IMR-90 (cell line): ENCODE measurements at regions not wholly inside any gene's neighbourhood (a gene's known extent, or its start where the extent isn't known, plus 50 kb on each side); places are given as distances from the start of the nearest gene placed in this dataset.

ENCODE experiments used
- ATAC-seq: fragments of 200-7000 bp; cut with Tn5 transposase; 2 replicates; pipeline ENCODE4 v1.9.1; 2020; ENCODE audit warnings: low read depth, mild to moderate bottlenecking, moderate library complexity
- BruUV-seq: library from RNA; stranded (reverse); fragments of 400-500 nt; replicated peaks from 2 replicates; lab custom pipeline; 2021; lab: Mats Ljungman, UMichigan
- CTCF ChIA-PET: fragments of 300-600 bp; formaldehyde crosslinking; extraction: SDS; loops from one replicate; lab custom pipeline; 2021; ENCODE audit warnings: antibody characterized with exemption; lab: Yijun Ruan, JAX
- POLR2A ChIA-PET: fragments of 300-600 bp; sonication (Branson Sonifier 250); formaldehyde crosslinking; loops from one replicate; lab custom pipeline; 2022; ENCODE audit warnings: antibody characterized with exemption; ENCODE audit not compliant: unreplicated experiment; lab: Charles Lee
- DNase-seq: peaks from one replicate; pipeline ENCODE4 v3.0.0; 2013
- H2AFZ ChIP-seq: replicated peaks from 2 replicates; pipeline ENCODE3; 2013; ENCODE audit warnings: low read length, mild to moderate bottlenecking; ENCODE audit not compliant: poor library complexity
- H2AK5ac ChIP-seq: 2 replicates; pipeline ENCODE4 v1.6.1; 2013; ENCODE audit warnings: low read depth, low read length, inconsistent platforms
- H2AK9ac ChIP-seq: replicated peaks from 2 replicates; pipeline ENCODE3; 2013; ENCODE audit warnings: mild to moderate bottlenecking, low read depth, low read length, moderate library complexity; ENCODE audit not compliant: poor library complexity
- H2BK120ac ChIP-seq: 2 replicates; pipeline ENCODE4 v1.6.1; 2013; ENCODE audit warnings: low read depth, low read length, inconsistent platforms
- H2BK15ac ChIP-seq: 3 replicates; pipeline ENCODE4 v1.6.1; 2013; ENCODE audit warnings: low read depth, low read length, inconsistent platforms
- H2BK20ac ChIP-seq: 2 replicates; pipeline ENCODE4 v1.6.1; 2013; ENCODE audit warnings: low read depth, mild to moderate bottlenecking, inconsistent platforms, low read length, moderate library complexity
- H2BK5ac ChIP-seq: 2 replicates; pipeline ENCODE4 v1.6.1; 2013; ENCODE audit warnings: mild to moderate bottlenecking, low read depth, low read length, inconsistent platforms; ENCODE audit not compliant: poor library complexity, severe bottlenecking
- H3K14ac ChIP-seq: replicated peaks from 2 replicates; pipeline ENCODE4 v1.6.1; 2013; ENCODE audit warnings: low read depth, low read length, inconsistent platforms
- H3K18ac ChIP-seq: 2 replicates; pipeline ENCODE4 v1.6.1; 2013; ENCODE audit warnings: low read depth, low read length, control low read depth
- H3K23ac ChIP-seq: 2 replicates; pipeline ENCODE4 v1.6.1; 2013; ENCODE audit warnings: low read depth, low read length, inconsistent platforms
- H3K27ac ChIP-seq: 2 replicates; pipeline ENCODE4 v1.5.1; 2013; ENCODE audit warnings: mild to moderate bottlenecking, control low read depth, low read length; ENCODE audit not compliant: insufficient read depth
- H3K27me3 ChIP-seq: 2 replicates; pipeline ENCODE4 v1.6.1; 2013; ENCODE audit warnings: low read length; ENCODE audit not compliant: control insufficient read depth, insufficient read depth
- H3K36me3 ChIP-seq: 2 replicates; pipeline ENCODE4 v1.6.1; 2013; ENCODE audit warnings: low read length, mixed read lengths; ENCODE audit not compliant: control insufficient read depth, insufficient read depth
- H3K4ac ChIP-seq: 2 replicates; pipeline ENCODE4 v1.6.1; 2013; ENCODE audit warnings: low read depth, low read length, inconsistent platforms
- H3K4me1 ChIP-seq: 2 replicates; pipeline ENCODE4 v1.6.1; 2013; ENCODE audit warnings: low read length, mixed read lengths; ENCODE audit not compliant: control insufficient read depth, insufficient read depth
- H3K4me2 ChIP-seq: 2 replicates; pipeline ENCODE4 v1.6.1; 2013; ENCODE audit warnings: low read depth, mild to moderate bottlenecking, control low read depth, low read length, moderate library complexity
- H3K4me3 ChIP-seq: 2 replicates; pipeline ENCODE4 v1.5.1; 2013; ENCODE audit warnings: low read depth, mild to moderate bottlenecking, control low read depth, low read length, moderate library complexity; ENCODE audit not compliant: insufficient read depth
- H3K56ac ChIP-seq: 2 replicates; pipeline ENCODE4 v1.6.1; 2013; ENCODE audit warnings: low read length, inconsistent platforms; ENCODE audit not compliant: insufficient read depth; ENCODE audit errors: extremely low read depth
- H3K79me1 ChIP-seq, 2 experiments: 2 replicates each; pipeline ENCODE4 v1.6.1; 2013; ENCODE audit warnings: low read length in 2 of 2, inconsistent platforms in 1 of 2, low read depth in 1 of 2
- H3K9ac ChIP-seq: 2 replicates; pipeline ENCODE4 v1.6.1; 2013; ENCODE audit warnings: low read depth, low read length, control low read depth
- H3K9me1 ChIP-seq: 2 replicates; pipeline ENCODE4 v1.6.1; 2013; ENCODE audit warnings: low read length, inconsistent platforms; ENCODE audit not compliant: insufficient read depth
- H3K9me3 ChIP-seq: 2 replicates; pipeline ENCODE4 v1.6.1; 2013; ENCODE audit warnings: low read length; ENCODE audit not compliant: control insufficient read depth, insufficient read depth
- H4K20me1 ChIP-seq: 2 replicates; pipeline ENCODE4 v1.6.1; 2013; ENCODE audit warnings: low read length, inconsistent platforms; ENCODE audit not compliant: insufficient read depth
- H4K5ac ChIP-seq: 2 replicates; pipeline ENCODE4 v1.6.1; 2013; ENCODE audit warnings: mild to moderate bottlenecking, low read depth, low read length, control low read depth
- H4K8ac ChIP-seq, 2 experiments: 2 replicates each; pipeline ENCODE4 v1.6.1; 2013; ENCODE audit warnings: low read depth in 2 of 2, low read length in 2 of 2, control low read depth in 1 of 2, inconsistent platforms in 1 of 2
- H4K91ac ChIP-seq: 2 replicates; pipeline ENCODE4 v1.6.1; 2013; ENCODE audit warnings: low read depth, low read length, inconsistent platforms; ENCODE audit not compliant: insufficient read depth
- CHD1 ChIP-seq: IDR thresholded peaks from 2 replicates; pipeline ENCODE4 v1.6.1; 2012; ENCODE audit warnings: low read depth, low read length, improper control_type of control experiment
- CTCF ChIP-seq: conservative IDR thresholded peaks from 2 replicates; pipeline ENCODE4 v1.5.1; 2012; ENCODE audit warnings: mild to moderate bottlenecking, low read depth, low read length, improper control_type of control experiment
- ELK1 ChIP-seq: fragments of 150-350 bp; IDR thresholded peaks from 2 replicates; pipeline ENCODE4 v1.6.1; 2016; ENCODE audit warnings: low read depth, mild to moderate bottlenecking, low read length, moderate library complexity, borderline replicate concordance
- FOS ChIP-seq: fragments of 150-350 bp; IDR thresholded peaks from 2 replicates; pipeline ENCODE4 v1.6.1; 2016; ENCODE audit warnings: low read depth, low read length
- MAFK ChIP-seq: IDR thresholded peaks from 2 replicates; pipeline ENCODE4 v1.6.1; 2012; ENCODE audit warnings: low read depth, low read length, improper control_type of control experiment
- MAZ ChIP-seq: IDR thresholded peaks from 2 replicates; pipeline ENCODE4 v1.6.1; 2012; ENCODE audit warnings: low read depth, mild to moderate bottlenecking, low read length, improper control_type of control experiment, moderate library complexity, borderline replicate concordance
- MXI1 ChIP-seq: IDR thresholded peaks from 2 replicates; pipeline ENCODE4 v1.6.1; 2012; ENCODE audit warnings: low read depth, mild to moderate bottlenecking, low read length, moderate library complexity, borderline replicate concordance
- NFE2L2 ChIP-seq: fragments of 150-350 bp; IDR thresholded peaks from 2 replicates; pipeline ENCODE4 v1.6.1; 2016; ENCODE audit warnings: low read depth, mild to moderate bottlenecking, low read length
- POLR2A ChIP-seq: IDR thresholded peaks from 2 replicates; pipeline ENCODE4 v1.6.1; 2012; ENCODE audit warnings: mild to moderate bottlenecking, low read depth, low read length
- RAD21 ChIP-seq: IDR thresholded peaks from 2 replicates; pipeline ENCODE4 v1.6.1; 2012; ENCODE audit warnings: low read length, improper control_type of control experiment
- SMC3 ChIP-seq: fragments of 150-350 bp; IDR thresholded peaks from 2 replicates; pipeline ENCODE4 v1.6.1; 2016; ENCODE audit warnings: low read depth, mild to moderate bottlenecking, antibody characterized with exemption, low read length, moderate library complexity
- WGBS, 2 experiments: methylation state at CpG; one replicate each; pipeline versions ENCODE4 v1.1.5 to v1.1.7; 2013; ENCODE audit warnings: missing lambda C conversion rate in 2 of 2; ENCODE audit not compliant: insufficient read length in 1 of 2; ENCODE audit errors: extremely low coverage in 2 of 2; 5-methylcytosine and 5-hydroxymethylcytosine counted together
- dilution Hi-C: fragments of 300-500 bp; cut with HindIII; formaldehyde crosslinking; loops from one replicate; pipeline ENCODE4 v1.14.3; 2018; ENCODE audit warnings: low sequenced_read_pairs; ENCODE audit not compliant: unreplicated experiment
- in situ Hi-C: fragments of 300-500 bp; cut with MboI; formaldehyde crosslinking; loops from 3 replicates; pipeline ENCODE4 v1.14.3; 2019; ENCODE audit warnings: low sequenced_read_pairs, inconsistent platforms, mixed read lengths
- intact Hi-C: fragments of 100-400 bp; cut with micrococcal nuclease; formaldehyde crosslinking; loops from 2 replicates; pipeline ENCODE4 v1.10.0; 2022

DNA sequence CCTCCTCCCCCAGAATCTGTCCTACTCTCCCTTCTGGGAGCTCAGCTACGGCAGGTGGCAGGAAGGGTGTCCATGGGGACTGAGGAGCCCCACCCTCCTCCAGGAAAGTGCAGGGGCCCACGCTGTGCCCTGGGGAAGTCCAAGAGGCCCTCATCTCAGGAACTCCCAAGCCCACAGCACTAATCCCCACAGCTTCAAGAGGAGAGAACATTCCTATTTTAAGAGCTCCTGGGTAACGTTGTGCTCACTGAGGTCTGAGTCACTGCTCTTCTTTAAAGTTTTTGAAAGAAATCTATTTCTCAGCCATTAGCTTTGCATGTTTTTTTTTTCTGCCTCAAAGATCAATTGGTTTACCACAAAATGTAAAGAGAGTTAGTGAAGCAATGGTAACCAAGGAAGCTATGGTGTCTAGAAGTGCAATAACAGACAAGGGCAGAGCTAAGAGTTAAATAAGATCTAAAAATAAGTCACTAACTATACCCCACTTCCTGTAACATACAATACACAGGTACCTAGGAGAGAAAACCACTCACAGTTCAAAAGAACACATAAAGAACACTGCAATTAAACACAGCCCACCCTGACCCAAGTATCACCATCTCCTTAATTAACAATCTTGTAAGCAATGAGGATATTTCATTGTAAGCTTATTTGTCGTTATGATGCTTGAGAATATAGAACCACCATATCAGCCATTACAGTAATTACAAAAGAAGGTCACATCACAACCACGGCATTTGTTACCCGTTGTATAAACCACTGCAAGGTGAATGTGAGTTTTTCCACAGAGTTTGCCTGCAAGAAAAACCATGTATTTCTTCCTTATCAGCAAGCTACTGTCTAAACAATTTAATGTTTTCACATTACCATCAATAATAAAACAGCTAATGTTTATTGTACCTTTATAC, 382.3 kb upstream of the SLC30A5 start:
- Histone ChIP-seq H3K9me3 (no peaks in the 10 kb centered on the region), H2AFZ (no peak overlapping the region), H2AK5ac (no peak overlapping the region), H3K14ac (no peak overlapping the region), H3K79me1 (no peaks in the 10 kb centered on the region), H2BK120ac (no peak overlapping the region), H3K23ac (no peak overlapping the region), H3K56ac (no peak overlapping the region), H3K27me3 (no peaks in the 10 kb centered on the region), H3K36me3 (no peaks in the 10 kb centered on the region), H2BK15ac (no peak overlapping the region), H2BK20ac (no peak overlapping the region), H4K5ac (no peak overlapping the region), H3K4me3 (no peak overlapping the region), H4K91ac (no peak overlapping the region), H2BK5ac (no peak overlapping the region), H4K8ac (no peak overlapping the region), H4K20me1 (no peaks in the 10 kb centered on the region), H3K18ac (no peak overlapping the region), H3K4me1 (no peaks in the 10 kb centered on the region), H3K27ac (no peak overlapping the region), H3K4me2 (no peak overlapping the region), H3K4ac (no peak overlapping the region), H3K9ac (no peak overlapping the region), H3K9me1 (no peaks in the 10 kb centered on the region), H2AK9ac (no peak overlapping the region)
- intact Hi-C loops: no loop called here
- dilution Hi-C loops: no loop called here
- no peak for DNase-seq
- no CpG with 5 or more reads among the region's 6 CpGs for WGBS, 2 experiments
- ChIA-PET CTCF (no interaction called here), POLR2A (no interaction called here)
- BruUV-seq: no TSS peak
- no peak for TF ChIP-seq MAFK
- no peak for TF ChIP-seq ELK1
- no peak for TF ChIP-seq RAD21
- TF ChIP-seq CHD1: no peak
- TF ChIP-seq FOS: no peak
- TF ChIP-seq POLR2A: no peak
- TF ChIP-seq SMC3: no peak
- no peak for TF ChIP-seq MAZ
- TF ChIP-seq MXI1: no peak
- no peak for TF ChIP-seq CTCF
- TF ChIP-seq NFE2L2: no peak
- no peak for ATAC-seq
- in situ Hi-C loops: no loop called here
